ENCODE measurements at regions not wholly inside any gene's neighbourhood (a gene's known extent, or its start where the extent isn't known, plus 50 kb on each side); places are given as distances from the start of the nearest gene placed in this dataset.

DNA sequence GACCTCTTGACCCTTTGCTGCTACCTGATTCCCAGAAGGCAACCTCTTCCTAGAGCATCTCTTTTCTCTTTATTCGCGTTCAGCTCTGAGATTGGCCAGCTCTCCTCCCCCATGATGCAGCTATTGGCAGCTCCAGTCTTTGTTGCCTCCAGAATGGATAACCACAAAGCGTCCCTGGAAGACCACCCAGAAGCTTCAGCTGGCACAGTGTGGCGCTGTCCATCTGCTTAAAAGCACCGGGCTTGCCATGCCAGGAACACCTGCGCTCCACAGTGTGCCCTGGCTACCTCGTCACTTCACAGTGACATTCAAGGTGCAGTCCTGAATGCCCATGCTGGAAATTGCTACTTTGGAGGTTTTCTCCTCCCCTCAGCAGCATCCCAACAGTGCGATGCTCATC is 353.9 kb downstream of the LMO4 start:
- no peak for DNase-seq (ENCODE audit: low read depth)

DNA sequence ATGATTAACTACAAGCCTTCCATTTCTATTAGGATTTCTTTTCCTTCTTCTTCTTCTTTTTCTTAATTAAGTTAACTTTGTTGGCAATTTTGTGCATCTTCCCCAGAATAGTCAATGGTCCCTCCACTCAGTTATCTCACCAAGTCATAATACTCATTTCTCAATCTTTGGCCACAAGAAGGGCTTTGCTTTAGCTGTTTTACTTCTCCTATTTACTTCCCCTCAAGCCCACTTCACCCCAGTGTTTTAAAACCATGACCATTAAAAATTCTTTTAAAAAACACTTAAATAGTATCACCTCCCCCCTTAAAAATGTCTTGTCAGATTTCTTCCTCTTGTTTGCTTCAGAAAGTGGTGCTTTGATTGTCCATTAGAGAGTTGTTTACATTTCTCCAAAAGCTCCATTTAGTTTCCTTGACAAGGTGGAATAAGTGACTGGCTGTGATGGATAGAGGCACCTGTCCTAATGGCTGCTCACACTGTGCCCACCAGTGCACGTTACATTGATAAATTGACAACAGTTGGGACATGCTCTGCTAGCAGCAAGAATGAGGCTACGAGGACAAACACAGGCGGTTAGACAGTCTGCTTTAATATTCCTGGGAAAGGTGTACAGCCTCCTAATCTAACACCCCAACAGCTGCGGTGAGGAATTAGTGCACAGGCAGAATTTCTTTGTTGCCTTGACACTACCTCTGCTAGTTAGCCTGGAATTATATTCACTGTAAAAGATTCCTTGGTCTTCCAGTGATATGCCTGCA is 354.7 kb downstream of the LMO4 start:
- DNase-seq (ENCODE audit: low read depth): no peak

- DNase-seq (ENCODE audit: low read depth): no peak
Observed at GRCh38 chr1:87684194-87684593, 355.5 kb downstream of the LMO4 start.

DNA sequence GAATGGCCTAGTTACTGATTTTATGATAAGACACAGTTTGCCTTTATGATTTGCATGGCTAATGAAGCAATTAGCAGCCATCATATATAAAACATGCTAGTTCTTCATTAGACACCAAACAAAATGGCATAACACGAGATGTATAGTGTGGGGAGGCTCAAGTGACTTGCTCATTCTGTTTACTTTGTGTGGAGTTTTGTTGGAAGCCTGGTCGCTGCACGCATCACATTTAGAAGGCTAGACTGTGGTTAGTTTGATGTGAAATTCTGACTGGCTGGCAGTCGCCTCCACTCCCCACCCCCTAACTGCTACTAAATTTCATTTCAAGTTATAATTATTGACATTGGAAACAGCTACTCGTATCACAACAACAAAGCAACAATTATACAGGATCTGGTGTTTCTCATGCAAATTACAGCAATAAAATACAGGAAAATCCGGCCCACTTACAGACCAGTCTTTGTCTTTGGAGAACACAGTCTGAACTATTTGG is 356.1 kb downstream of the LMO4 start:
- no peak for DNase-seq (ENCODE audit: low read depth)

- no peak for DNase-seq (ENCODE audit: low read depth)
Observed at GRCh38 chr1:87685311-87686135, 356.8 kb downstream of the LMO4 start.

- DNase-seq (ENCODE audit: low read depth): no peak
Observed at GRCh38 chr1:87686136-87686495, 357.4 kb downstream of the LMO4 start.

GRCh38 chr1:87686671-87687070 is 358.0 kb downstream of the LMO4 start:
- DNase-seq (ENCODE audit: low read depth): no peak

DNA sequence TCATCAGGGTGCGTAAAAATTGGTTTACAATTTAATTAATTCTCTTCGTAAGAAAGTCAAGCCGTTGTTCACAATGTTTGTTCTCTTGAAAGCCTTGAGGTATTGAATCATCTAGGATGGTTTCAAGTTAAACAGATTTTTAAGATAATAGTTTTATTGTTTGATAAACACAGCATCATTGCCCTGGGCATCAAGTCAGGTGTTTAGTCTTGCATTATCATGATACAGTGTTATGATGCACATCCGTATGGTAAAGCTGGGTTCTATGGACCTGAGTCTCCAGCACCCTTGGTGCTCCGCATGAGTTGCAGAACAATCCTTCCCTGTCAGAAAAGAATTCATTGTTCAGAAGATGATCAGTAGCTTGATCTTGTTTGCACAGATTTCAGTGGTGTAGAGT is 359.5 kb downstream of the LMO4 start:
- DNase-seq (ENCODE audit: low read depth): no peak

DNA sequence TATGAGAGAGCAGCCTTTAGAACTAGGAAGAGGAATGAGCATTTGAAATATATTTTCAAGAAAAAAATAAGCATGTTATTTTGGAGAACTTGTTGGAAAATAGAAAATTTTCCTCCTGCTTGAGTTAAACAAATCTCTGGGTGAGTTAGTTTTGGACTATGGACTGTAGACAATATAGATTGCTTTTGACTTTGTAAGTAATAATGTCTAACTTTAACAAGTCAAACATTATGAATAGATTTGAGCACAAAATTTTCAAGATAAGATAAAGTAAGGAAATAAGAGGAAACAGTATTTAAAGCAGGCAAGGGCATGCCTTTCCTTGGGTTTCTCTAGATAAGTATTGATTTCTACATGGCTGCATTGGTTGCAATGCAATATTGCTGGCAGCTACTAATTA is 360.8 kb downstream of the LMO4 start:
- DNase-seq (ENCODE audit: low read depth): no peak

DNA sequence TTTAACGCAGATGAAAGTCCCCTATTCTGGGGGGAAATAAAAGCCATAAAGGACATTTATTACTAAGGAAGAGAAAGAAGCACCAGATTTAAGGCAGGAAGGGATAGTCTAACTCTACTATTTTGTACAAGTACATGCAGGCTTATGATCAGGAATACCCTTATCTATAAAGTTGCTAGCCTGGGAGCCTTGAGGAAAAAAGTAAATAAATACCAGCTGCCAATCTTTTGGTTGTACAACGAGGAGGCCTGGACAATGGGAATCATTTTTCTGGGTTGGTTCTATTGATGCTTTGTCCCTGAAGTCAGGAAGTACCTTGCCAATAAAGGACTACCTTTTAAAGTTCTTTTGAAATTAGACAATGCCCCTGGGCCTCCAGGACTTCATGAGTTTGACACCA is 367.8 kb downstream of the LMO4 start:
- DNase-seq (ENCODE audit: low read depth): no peak

GRCh38 chr1:87702455-87702854 is 373.8 kb downstream of the LMO4 start:
- DNase-seq (ENCODE audit: low read depth): no peak

DNA sequence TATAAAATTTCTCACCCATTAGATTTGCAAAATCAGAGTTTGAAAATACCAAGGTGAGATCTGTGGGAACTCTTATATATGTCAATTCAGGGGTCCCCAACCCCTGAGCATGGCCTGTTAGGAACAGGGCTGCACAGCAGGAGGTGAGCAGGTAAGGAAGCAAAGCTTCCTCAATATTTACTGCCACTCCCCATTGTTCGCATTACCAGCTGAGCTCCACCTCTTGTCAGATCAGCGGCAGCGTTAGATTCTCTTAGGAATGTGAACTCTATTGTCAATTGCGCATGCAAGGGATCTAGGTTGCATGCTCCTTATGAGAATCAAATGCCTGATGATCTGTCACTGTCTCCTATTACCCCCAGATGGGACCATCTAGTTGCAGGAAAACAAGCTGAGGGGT is 376.6 kb downstream of the LMO4 start:
- no peak for DNase-seq (ENCODE audit: low read depth)

DNA sequence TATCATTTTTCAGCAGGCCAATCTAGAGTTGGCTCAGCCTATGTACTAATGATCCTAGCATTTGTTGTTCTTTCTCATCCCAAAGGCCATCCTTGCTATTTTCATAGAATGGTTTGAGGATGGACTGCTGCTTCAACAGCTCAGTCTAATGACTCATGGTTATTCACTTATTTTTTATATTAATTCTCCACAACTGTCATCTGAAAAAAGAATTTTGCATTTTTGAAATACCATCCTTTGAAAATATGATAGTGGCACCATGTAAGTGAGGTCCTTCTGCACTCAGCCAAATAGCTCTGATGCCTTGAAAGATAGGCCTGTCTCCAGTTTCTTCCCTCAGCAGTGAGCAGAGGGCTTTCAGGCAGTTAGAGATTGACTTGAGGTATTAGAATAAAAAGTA is 377.5 kb downstream of the LMO4 start:
- DNase-seq (ENCODE audit: low read depth): peak; percentile 62

- DNase-seq (ENCODE audit: low read depth): no peak
Observed at GRCh38 chr1:87706779-87707228, 378.1 kb downstream of the LMO4 start.

DNA sequence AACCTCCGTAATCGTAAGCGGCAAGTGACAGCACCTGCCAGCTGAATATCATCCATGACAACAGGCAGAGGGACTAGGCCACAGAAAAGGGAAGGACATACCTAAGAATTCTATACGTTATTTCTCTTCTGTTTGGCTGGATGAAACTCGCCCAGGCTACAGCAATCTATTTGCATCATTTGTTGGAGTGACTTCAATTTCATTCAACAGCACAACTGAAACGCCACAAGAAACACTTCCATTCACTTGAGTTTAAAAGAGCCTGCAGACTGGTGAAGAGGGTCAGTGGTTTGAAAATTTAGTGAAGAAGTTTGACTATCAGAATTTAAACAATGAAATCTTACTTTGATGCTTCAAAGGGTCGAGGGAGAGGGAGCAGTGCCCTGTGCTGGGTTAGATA is 378.7 kb downstream of the LMO4 start:
- no peak for DNase-seq (ENCODE audit: low read depth)

- no peak for DNase-seq (ENCODE audit: low read depth)
Observed at GRCh38 chr1:87712261-87713010, 383.8 kb downstream of the LMO4 start.

- no peak for DNase-seq (ENCODE audit: low read depth)
Observed at GRCh38 chr1:87714278-87714677, 385.6 kb downstream of the LMO4 start.

DNA sequence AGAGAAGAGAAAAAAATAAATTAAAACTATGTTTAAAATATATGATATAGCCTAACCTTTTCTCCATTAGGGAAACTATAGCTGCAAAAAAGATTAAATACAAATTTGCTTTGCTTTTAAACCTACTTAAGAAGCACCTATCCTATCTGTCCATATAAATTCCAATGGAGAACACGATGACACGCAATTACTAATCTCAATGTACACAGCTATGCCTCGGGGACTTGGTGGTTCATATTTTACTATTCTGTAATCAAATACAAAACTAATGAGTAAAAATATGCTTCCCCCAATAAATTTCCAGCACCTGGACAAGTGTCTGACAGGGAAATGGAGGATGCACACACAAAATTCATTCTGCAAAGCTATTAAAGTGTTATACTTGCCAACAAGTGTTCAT is 386.4 kb downstream of the LMO4 start:
- no peak for DNase-seq (ENCODE audit: low read depth)

GRCh38 chr1:87715471-87715870 is 386.8 kb downstream of the LMO4 start:
- no peak for DNase-seq (ENCODE audit: low read depth)

- no peak for DNase-seq (ENCODE audit: low read depth)
Observed at GRCh38 chr1:87717157-87717670, 388.5 kb downstream of the LMO4 start.

DNA sequence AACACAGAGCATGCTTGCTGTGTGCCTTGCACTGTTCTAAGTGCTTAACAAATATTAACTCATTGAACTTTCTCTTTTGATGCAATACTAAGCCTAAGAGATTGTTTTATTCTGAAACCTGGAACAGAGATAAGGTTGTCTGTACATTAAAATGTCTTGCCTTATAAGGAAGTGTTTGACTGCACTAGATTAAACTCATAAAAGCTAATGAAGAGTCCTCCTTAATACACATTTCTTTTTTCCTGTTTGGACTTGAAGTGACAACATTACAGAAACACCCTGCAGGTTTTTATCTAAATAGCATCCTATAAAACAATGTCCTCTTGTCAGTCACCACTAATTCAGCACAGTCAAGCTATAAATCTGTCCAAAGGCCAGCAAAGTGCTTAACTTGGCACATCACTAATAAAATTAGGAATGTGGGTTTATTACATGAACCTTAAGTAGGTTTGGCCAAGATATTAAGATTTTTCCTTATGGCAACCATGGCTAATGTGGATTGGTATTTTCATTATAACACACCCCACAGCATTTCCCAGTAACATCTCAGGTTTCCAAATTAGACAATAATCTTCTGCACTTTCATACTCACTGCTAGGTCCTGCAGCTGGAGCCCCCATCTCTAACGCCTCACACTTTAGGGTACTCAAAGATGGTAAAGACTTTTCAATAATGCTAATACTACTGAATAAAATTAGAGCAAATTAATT is 389.7 kb downstream of the LMO4 start:
- no peak for DNase-seq (ENCODE audit: low read depth)

- DNase-seq (ENCODE audit: low read depth): no peak
Observed at GRCh38 chr1:87719658-87720057, 391.0 kb downstream of the LMO4 start.
